ENCODE measurements at regions not wholly inside any gene's neighbourhood (a gene's known extent, or its start where the extent isn't known, plus 50 kb on each side); places are given as distances from the start of the nearest gene placed in this dataset.
"Not testable (repeated sequence)": the region's sequence is repeated elsewhere in the genome, so short reads cannot be mapped to it uniquely, and the experiment has no call there.

GRCh38 chr1:98287626-98288025 lies 366.8 kb upstream of the DPYD start:
- no peak for DNase-seq (ENCODE audit: low read depth)

- no peak for DNase-seq (ENCODE audit: low read depth)
Measured at GRCh38 chr1:98286656-98287055, 365.8 kb upstream of the DPYD start.

GRCh38 chr1:98285286-98285685 lies 364.5 kb upstream of the DPYD start:
- not testable (repeated sequence) for DNase-seq (ENCODE audit: low read depth)

- DNase-seq (ENCODE audit: low read depth), result no peak
Measured at GRCh38 chr1:98280049-98280448, 359.2 kb upstream of the DPYD start.

GRCh38 chr1:98278055-98278454 lies 357.2 kb upstream of the DPYD start:
- DNase-seq (ENCODE audit: low read depth), result no peak

GRCh38 chr1:98277118-98277517 lies 356.3 kb upstream of the DPYD start:
- peak; percentile 49 for DNase-seq (ENCODE audit: low read depth)

- DNase-seq (ENCODE audit: low read depth), result no peak
Measured at GRCh38 chr1:98276514-98276913, 355.7 kb upstream of the DPYD start.

- no peak for DNase-seq (ENCODE audit: low read depth)
Measured at GRCh38 chr1:98268316-98268715, 347.5 kb upstream of the DPYD start.

- no peak for DNase-seq (ENCODE audit: low read depth)
Measured at GRCh38 chr1:98267423-98267822, 346.6 kb upstream of the DPYD start.

- DNase-seq (ENCODE audit: low read depth), result no peak
Measured at GRCh38 chr1:98264727-98265126, 343.9 kb upstream of the DPYD start.

- no peak for DNase-seq (ENCODE audit: low read depth)
Measured at GRCh38 chr1:98260839-98261238, 340.0 kb upstream of the DPYD start.

GRCh38 chr1:98260412-98260811 lies 339.6 kb upstream of the DPYD start:
- DNase-seq (ENCODE audit: low read depth), result no peak

GRCh38 chr1:98256700-98257099 lies 335.9 kb upstream of the DPYD start:
- DNase-seq (ENCODE audit: low read depth), result no peak

GRCh38 chr1:98253145-98253544 lies 332.3 kb upstream of the DPYD start:
- DNase-seq (ENCODE audit: low read depth), result no peak

GRCh38 chr1:98251497-98251896 lies 330.7 kb upstream of the DPYD start:
- no peak for DNase-seq (ENCODE audit: low read depth)

GRCh38 chr1:98232678-98233077 lies 311.8 kb upstream of the DPYD start:
- no peak for DNase-seq (ENCODE audit: low read depth)

GRCh38 chr1:98222706-98223105 lies 301.9 kb upstream of the DPYD start:
- no peak for DNase-seq (ENCODE audit: low read depth)

GRCh38 chr1:98221923-98222322 lies 301.1 kb upstream of the DPYD start:
- no peak for DNase-seq (ENCODE audit: low read depth)

GRCh38 chr1:98217601-98218000 lies 296.8 kb upstream of the DPYD start:
- no peak for DNase-seq (ENCODE audit: low read depth)

GRCh38 chr1:98216304-98216703 lies 295.5 kb upstream of the DPYD start:
- no peak for DNase-seq (ENCODE audit: low read depth)

- DNase-seq (ENCODE audit: low read depth), result no peak
Measured at GRCh38 chr1:98211271-98211845, 290.5 kb upstream of the DPYD start.

- DNase-seq (ENCODE audit: low read depth), result no peak
Measured at GRCh38 chr1:98210563-98210962, 289.7 kb upstream of the DPYD start.

- peak; percentile 94 for DNase-seq (ENCODE audit: low read depth)
Measured at GRCh38 chr1:98210064-98210463, 289.2 kb upstream of the DPYD start.

GRCh38 chr1:98205291-98206017 lies 284.6 kb upstream of the DPYD start:
- no peak for DNase-seq (ENCODE audit: low read depth)
